ENCODE measurements at regions not wholly inside any gene's neighbourhood (a gene's known extent, or its start where the extent isn't known, plus 50 kb on each side); places are given as distances from the start of the nearest gene placed in this dataset.

DNA sequence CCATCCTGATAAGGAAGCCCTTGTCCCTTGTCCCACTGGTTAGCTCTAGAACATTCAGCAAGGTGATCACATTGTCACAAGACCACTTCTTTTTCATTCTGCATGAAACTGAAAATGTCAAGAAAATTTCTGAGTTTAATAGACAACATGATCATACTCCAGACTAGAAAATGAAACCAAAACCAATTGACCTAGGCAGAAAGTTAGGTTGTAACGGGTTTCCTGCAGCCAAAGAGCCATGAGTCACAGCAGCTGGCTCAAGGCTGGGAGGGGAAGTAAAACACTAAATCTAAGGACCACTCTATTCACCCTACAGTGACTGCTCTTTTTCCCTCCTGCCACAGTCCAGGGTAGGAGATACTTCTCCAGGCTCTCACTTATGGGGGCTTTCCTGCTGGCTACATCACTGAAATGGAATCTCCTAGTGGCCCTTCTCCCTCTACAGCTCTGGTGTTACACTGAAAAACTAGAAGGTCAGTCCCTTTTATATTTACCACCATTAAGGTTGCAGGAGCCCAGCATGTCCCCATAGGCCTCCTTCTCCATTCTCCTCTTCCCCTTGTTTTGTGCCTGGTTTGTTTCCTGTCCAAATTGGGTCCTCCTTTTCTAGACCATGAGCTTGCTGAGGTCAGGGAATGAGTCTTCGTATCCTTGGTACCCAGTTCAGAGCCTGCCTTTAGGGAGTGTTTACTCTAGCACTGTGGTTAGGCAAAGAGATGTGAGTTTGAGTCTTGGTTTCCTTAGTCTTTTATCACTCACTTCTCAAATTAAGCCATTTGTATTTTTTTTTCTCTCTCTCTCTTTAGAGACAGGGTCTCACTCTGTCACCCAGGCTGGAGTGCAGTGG lies 236.5 kb upstream of the JUN start:
- no peak for TF ChIP-seq TAF1 (IDR thresholded peaks at IDR 0.05; ENCODE audit: low read depth)
- TF ChIP-seq, protein P1, sequence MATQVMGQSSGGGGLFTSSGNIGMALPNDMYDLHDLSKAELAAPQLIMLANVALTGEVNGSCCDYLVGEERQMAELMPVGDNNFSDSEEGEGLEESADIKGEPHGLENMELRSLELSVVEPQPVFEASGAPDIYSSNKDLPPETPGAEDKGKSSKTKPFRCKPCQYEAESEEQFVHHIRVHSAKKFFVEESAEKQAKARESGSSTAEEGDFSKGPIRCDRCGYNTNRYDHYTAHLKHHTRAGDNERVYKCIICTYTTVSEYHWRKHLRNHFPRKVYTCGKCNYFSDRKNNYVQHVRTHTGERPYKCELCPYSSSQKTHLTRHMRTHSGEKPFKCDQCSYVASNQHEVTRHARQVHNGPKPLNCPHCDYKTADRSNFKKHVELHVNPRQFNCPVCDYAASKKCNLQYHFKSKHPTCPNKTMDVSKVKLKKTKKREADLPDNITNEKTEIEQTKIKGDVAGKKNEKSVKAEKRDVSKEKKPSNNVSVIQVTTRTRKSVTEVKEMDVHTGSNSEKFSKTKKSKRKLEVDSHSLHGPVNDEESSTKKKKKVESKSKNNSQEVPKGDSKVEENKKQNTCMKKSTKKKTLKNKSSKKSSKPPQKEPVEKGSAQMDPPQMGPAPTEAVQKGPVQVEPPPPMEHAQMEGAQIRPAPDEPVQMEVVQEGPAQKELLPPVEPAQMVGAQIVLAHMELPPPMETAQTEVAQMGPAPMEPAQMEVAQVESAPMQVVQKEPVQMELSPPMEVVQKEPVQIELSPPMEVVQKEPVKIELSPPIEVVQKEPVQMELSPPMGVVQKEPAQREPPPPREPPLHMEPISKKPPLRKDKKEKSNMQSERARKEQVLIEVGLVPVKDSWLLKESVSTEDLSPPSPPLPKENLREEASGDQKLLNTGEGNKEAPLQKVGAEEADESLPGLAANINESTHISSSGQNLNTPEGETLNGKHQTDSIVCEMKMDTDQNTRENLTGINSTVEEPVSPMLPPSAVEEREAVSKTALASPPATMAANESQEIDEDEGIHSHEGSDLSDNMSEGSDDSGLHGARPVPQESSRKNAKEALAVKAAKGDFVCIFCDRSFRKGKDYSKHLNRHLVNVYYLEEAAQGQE (IDR thresholded peaks at IDR 0.05; ENCODE audit: low read depth) = no peak
- TF ChIP-seq FOXM1 (IDR thresholded peaks at IDR 0.05; ENCODE audit: borderline replicate concordance, low read depth) = no peak
- TF ChIP-seq YY1 (IDR thresholded peaks at IDR 0.05; ENCODE audit: low read depth) = no peak
- no peak for TF ChIP-seq EP300 (IDR thresholded peaks at IDR 0.05; ENCODE audit: borderline replicate concordance)

All from Ishikawa (cell line).